ENCODE measurements at regions not wholly inside any gene's neighbourhood (a gene's known extent, or its start where the extent isn't known, plus 50 kb on each side); places are given as distances from the start of the nearest gene placed in this dataset.

GRCh38 chr5:77845324-77845646 lies 69.1 kb upstream of the TBCA start:
- no peak for TF ChIP-seq CTCF (IDR thresholded peaks at IDR 0.05)

- TF ChIP-seq CTCF (IDR thresholded peaks at IDR 0.05), result no peak
These were observed 68.6 kb upstream of the TBCA start for GRCh38 chr5:77844623-77845323.

- TF ChIP-seq CTCF (IDR thresholded peaks at IDR 0.05), result no peak
These were observed 68.2 kb upstream of the TBCA start for GRCh38 chr5:77844373-77844622.

- TF ChIP-seq CTCF (IDR thresholded peaks at IDR 0.05), result no peak
These were observed 67.6 kb upstream of the TBCA start for GRCh38 chr5:77843570-77844372.

GRCh38 chr5:77842243-77842642 lies 66.1 kb upstream of the TBCA start:
- TF ChIP-seq CTCF (IDR thresholded peaks at IDR 0.05), result no peak

- no peak for TF ChIP-seq CTCF (IDR thresholded peaks at IDR 0.05)
These were observed 65.5 kb upstream of the TBCA start for GRCh38 chr5:77841616-77842015.

GRCh38 chr5:77840930-77841329 lies 64.8 kb upstream of the TBCA start:
- TF ChIP-seq CTCF (IDR thresholded peaks at IDR 0.05), result no peak

Data from LNCAP (cell line).